ENCODE measurements at regions not wholly inside any gene's neighbourhood (a gene's known extent, or its start where the extent isn't known, plus 50 kb on each side); places are given as distances from the start of the nearest gene placed in this dataset.

DNA sequence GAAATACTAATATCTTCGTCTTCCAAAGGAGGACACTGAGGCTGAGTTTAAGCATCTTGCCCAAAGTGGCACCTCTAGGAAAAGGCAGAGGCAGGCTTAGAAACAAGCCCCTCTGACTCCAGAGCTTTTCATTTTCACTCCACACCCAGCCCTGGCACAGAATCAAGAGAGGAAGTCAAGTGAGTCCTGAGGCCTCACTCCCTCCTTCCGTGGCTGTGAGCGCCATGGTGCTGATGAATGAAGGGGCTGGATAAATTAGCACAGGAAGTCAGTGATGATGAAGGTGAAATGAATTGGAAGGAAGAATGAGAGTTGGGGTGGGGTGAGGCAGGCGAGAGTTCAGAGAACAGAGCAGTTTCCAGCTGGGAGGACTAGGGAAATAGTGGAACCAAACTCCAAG, 179.3 kb downstream of the TMEM132E start:
- TF ChIP-seq, protein P1, sequence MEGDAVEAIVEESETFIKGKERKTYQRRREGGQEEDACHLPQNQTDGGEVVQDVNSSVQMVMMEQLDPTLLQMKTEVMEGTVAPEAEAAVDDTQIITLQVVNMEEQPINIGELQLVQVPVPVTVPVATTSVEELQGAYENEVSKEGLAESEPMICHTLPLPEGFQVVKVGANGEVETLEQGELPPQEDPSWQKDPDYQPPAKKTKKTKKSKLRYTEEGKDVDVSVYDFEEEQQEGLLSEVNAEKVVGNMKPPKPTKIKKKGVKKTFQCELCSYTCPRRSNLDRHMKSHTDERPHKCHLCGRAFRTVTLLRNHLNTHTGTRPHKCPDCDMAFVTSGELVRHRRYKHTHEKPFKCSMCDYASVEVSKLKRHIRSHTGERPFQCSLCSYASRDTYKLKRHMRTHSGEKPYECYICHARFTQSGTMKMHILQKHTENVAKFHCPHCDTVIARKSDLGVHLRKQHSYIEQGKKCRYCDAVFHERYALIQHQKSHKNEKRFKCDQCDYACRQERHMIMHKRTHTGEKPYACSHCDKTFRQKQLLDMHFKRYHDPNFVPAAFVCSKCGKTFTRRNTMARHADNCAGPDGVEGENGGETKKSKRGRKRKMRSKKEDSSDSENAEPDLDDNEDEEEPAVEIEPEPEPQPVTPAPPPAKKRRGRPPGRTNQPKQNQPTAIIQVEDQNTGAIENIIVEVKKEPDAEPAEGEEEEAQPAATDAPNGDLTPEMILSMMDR (IDR thresholded peaks at IDR 0.05): no peak
- TF ChIP-seq POLR2A (IDR thresholded peaks at IDR 0.05): no peak
